SIG-M5 treated with dmso at 0.1 percent for 504 hours (cell line): ENCODE measurements at regions not wholly inside any gene's neighbourhood (a gene's known extent, or its start where the extent isn't known, plus 50 kb on each side); places are given as distances from the start of the nearest gene placed in this dataset.

Source experiments
- DNase-seq: peaks from one replicate; lab custom pipeline; 2025; ENCODE audit not compliant: unreplicated experiment; lab: John Stamatoyannopoulos, UW

DNA sequence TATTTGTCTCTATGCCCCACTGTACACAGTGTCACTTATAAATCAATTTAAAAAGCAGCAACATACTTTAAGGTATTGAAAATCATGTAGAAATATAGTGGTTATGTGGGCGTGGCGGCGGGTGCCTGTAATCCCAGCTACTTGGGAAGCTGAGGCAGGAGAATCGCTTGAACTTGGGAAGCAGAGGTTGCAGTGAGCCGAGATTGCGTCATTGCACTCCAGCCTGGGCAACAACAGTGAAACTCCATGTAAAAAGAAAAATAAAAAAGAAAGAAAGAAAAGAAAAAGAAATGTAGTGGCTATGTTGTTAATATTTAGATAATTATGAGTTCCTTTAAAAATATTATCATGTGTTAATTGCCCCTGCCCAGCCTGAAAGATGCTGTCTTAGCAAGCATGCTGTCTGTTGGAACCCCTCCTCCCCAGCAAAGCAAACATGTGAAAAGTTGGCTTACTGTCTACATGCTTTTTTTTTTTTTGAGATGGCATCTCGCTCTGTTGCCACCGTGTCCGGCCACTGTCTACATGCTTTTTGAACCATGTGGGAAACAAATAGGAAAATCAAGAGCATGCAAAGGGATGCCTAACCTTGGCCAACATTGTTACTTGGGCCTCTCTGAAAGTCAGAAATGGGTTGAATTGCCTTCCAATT lies 151.4 kb upstream of the TSHZ2 start:
- DNase-seq, result no peak

DNA sequence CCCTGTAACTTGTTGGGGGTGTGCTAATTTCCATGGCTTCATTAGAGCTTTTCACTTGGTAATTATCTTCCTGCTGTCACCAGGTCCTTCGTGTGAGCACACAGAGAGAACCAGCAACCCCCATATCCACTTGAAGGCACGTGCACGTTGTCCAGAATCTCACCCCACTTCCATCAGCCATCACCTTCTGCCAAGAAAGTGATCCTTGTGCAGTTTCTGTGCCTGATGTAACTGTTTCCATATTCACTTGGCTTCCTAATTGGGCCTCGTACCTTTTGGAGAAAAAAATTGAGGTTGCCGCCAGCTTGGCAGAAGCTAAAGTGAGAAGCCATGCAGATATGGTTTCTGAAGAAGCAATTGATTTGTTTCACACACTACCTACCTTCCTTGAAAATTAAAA lies 153.7 kb upstream of the TSHZ2 start:
- DNase-seq, result no peak

DNA sequence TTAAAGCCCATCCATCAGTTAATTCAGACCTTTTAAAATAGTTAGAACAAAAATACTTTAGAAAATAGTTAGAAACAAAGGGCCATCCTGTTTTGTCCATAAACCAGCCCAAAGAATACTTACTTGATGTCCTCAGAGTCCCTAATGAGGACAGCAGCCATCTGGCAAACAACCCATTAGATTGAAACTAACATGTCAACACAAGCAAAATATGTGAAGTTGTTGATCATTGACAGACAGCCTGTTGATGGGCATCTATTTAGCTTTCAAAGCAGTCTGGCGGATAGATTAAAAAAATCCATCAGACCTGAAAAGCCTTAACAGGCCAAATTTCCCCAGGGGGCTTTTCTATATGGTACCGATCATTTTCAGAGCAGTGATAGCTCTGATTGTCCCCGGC lies 154.2 kb upstream of the TSHZ2 start:
- DNase-seq, result no peak

DNA sequence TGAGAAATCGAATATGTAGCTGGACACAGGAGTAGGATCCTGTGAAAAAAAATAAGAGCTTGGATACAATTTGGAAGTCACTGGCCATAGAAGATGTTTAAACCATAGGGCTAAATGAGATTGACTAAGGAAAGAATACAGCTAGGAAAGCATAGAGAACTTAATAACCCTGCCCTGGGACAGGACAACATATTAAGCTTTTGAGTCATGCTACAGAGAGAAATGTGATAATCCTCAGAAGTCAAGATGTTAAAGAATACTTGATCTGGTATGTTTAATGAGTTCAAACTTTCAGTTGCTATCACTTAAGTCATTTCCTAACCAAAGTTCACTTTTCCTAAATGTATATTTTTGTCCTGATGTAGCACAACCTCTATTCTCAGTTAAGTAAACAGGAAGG lies 154.6 kb upstream of the TSHZ2 start:
- DNase-seq, result no peak

DNA sequence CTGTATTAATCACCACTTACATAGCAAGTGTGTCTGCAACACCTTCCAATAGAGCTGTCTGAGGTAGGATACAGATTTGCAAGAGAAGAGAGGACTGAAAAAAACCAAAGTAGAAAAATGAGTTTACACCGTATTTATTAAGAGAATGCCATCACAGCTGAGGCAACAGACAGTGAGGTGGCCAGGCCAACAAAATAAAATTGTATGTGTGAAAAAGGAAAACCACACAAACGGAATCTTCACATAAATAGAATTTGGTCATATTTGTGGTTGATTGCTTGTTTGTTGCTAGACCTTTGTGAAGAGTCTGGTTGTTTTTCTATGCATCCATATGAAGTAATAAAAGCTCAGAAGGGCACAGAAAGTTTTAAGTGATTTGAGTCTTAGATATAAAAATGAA lies 157.8 kb upstream of the TSHZ2 start:
- no peak for DNase-seq

DNA sequence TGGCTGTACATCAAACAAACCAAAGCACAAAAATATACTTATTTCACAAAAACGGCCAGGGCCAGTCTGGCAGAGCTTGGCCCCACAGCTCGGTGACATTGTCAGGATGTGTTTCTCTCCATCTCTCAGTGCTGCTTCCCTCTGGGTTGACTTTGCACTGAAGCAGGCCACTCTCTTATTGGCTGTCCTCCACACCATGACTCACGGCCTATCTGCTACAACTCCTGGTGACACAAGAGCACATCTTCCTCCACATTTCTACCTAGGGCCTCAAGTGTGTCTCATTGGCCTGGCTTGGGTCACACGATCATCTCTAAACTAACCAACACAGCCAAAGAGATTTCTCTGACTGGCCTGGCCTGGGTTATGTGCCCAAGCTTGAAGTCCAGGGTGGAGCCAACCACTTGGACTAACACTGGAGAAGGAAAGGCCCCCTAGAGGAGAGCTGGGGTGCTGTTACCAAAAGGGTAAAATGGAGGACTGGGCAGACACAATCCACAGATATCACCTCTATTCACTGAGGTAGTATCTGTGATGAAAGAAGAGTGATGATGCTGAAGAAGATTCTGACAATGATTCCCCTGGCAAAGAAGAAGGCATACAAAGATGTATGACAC lies 159.8 kb upstream of the TSHZ2 start:
- no peak for DNase-seq

DNA sequence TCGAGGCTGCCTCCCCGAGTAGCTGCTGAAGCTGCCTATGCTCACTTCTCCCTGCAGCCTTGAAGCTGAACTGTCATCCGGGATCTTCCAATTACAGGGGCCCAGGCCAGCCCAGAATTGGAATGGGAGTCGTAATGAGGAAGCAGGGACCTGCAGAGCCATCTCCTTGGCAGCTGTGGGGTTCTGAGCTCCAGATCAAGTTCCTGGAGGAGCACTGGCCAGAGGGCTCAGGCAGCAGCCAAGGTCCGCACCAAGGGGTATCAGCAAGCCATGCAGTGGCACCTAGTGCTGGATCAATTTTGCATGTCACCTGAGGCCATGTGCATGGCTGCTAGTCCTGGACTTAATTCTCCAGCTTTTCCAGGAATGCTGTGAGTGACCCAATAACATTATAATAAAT lies 163.2 kb upstream of the TSHZ2 start:
- DNase-seq, result no peak

DNA sequence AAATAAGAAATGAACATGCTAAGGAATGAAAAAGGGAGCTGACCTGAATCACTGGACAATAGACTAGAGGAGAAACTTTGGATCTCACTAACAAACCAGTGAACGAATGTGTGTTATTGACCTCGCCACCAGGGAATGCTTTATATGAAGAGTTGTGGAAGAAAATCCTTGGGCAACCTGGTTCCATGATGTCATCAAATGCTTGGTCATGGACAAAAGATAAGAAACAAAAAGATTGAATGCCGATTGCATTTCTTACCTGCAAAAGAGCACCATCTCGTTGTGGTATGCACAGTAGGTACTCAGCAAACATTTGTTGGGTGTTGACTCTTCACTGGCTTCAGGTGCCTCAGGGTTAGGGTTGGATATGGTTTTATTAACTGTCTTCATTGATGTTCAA lies 165.2 kb upstream of the TSHZ2 start:
- no peak for DNase-seq

DNA sequence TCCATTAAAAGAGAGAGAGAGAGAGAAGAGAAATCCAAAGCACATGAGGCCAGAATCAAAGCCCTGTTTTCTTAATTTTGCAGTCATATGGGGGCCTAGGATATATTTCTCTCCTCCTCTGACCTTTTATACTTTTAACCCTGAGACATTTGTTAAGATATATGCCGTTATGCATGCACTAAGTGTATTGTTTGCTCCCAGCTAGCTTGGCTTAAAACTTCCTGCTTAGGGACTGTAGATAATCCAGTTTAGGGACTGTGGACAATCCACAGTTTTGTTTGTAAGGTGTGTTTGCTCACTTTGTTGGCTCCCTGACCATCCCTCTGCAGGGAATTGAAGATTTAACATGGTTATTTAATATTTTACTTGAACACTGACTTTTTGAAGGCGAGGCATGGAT lies 166.3 kb upstream of the TSHZ2 start:
- DNase-seq, result no peak

DNA sequence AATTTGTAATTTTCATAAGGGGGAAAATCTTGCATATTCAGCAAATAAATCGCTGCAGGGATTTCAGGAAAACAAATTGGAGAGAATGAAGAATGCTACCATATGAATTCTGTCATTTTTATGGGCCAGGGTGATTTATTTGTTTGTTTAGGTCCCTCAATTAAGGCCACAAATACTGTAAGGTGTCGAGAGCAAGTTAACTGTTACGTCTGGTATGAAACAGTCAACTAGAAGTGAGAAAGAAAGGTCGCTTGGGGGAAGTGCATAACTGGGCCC lies 166.9 kb upstream of the TSHZ2 start:
- DNase-seq, result no peak

DNA sequence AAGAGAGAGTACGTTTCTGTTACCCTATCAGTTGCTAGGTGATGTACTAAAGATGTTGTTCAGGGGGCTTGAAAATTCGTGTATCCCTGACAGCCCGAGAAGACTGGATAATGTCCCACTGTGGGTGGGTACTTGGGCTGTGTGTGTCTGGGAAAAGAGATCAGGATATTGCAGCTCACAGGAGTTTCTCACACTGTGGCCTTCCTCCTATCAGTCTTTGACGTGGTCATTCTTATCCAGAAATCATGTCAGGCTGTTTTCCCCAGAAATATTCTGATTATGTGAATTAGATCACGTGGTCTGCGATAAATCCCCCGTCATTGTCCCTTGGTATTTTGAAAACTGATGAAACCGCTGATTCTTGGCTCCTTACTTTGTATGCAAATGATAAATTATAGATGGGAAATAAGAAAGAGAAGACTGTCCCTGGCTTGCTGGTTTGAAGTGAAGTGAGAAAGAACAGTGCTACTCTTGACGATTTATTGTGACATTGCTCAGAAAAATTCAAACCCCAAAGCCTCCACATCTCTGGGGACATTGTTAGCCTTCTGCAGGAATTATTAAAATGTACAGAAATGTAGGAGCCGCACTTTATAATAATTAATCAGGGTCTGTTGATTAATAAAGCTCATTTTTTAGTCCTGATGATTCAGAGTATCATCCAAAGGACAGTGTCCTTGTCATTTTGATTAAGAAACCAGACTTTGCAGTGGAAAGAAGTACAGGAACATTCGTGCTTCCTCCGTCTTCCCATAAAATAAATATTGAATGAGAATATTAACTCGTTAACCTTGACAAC lies 167.5 kb upstream of the TSHZ2 start:
- DNase-seq, result no peak

DNA sequence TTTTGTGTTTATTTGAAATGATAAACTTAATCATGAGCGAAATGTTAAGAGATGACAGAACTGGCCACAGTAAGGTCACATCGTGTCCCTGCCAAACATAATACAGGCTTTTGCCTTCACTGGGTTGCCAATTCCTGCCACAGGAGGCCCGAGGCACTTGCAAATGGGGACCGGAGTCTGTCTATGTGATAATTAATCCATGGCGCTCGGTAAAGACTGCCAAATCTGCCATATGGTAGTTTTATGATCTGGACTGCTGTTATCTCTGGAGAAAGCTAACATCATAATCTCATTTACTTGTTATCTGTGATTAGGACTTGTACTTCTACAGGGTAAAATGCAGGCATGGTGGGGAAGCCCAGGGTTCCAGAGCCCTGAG lies 170.5 kb upstream of the TSHZ2 start:
- DNase-seq, result no peak

DNA sequence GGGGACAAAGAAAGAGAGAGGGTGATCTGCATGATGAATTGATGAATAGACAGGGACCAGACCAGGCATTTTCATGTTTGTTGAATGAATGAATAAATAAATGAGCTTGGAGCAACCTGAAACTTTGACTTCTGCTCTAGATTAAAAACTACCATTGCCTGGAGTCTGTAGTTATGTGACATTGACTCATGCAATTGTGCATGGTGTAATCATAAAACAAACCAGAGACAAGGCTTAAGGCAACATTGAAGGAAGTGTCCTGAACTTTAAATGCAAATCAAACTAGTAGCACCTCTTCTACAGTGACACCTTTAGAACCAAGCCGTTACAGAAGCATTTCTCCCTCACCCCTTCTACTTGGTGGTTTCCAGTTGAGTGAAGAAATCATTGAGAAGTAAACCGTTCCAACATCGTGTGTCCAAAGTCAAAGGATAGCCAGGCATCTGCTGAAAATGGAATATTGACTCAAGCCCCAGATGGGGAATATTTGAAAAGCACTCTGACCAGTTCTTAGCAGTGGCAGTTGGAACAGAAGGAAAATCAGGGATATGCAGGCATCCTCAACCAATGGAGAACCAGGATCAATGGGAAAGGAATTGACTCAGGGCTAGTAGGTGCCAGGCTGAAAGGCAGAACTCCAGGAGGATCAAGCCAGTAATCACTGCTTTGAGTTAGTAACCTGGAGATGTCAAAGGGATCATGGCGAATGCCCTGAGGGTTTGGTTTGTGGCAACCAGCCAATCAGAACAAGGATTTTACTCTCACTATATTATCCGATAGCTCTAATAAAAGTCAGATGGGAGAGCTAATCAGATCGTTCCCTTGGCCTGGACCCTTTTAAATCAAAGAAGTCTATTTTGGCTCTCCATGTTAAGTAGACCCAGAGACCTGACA lies 171.2 kb upstream of the TSHZ2 start:
- no peak for DNase-seq

DNA sequence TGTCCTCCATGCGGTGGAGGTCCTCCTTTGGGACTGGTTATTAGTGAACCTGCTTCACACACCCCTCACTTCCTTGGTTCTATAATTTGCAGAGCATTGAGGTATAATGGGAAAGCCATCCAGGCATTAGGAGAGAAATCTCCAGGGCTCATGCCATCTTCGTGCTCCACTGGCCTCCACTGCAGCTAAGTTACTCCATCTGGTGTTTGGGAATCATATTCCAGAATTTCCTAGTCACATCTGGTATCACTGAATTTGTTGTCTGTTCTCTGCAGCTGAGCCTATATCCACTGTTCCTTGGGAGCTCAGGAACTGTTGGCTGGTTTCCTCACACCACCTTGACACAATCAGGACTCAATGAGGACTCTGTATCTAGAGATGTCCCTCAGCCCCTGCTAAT lies 173.0 kb upstream of the TSHZ2 start:
- no peak for DNase-seq

DNA sequence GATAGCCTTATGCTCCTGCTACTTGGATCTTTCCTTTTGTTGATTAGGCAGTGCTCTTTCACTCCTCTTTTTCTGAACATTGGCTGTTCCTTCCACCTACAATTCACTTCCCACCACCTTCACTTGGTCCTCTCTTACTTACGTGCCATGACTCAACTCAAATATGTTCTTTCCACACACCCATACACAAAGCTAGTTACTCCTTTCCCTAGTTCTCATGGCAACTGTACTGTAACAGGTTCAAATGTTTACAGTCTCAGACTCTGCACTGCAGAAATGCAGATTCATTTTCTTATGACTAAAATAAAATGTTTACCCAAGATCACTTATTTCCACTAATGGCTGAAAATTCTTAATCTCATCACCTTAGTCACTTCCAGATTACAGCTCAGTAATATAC lies 174.0 kb upstream of the TSHZ2 start:
- DNase-seq, result no peak

DNA sequence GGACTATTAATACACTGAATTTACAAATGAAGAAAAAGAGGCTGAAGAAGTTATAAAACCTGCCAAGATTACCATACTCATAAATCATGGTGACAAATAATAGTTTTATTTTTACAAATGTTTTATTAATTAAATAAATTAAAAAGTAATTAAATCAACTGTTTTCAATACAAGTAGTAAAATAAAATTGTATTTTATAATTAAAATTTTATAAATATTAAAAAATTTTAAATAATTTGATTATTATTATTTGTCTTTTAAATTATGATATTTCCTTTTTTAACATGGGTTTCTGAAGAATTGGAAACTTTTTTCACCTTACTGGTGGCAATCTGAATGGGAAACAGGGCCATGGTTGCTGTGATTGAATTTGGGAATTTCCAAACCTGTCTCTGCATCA lies 177.3 kb upstream of the TSHZ2 start:
- no peak for DNase-seq

DNA sequence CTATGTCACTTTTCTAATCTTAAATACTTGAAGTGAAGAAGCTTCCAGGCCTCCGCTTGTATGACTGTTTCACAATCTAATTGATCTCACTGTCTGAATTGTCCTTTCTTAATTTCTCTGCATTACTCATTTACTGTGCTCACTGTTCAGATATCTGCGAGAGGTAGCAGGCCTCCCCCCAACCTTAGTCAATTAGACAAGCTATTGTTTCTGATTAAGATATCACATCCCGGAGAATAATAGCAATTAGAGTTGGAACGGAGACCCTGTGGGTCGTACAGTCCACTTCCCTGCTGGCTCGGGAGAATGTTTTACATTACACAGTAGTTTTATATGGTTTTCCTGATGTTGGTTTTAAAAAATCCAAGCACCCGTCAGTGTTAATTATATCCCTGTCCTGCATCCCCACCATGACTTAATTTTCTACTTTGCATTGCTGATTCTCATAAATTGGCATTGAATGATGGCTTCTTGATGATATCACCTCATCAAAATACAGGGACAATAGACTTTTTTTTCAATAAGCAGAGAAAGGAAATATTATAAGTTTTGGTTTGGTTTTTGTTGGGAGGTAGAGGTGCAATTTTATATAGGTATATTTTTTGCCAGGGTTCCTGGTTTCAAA lies 178.7 kb upstream of the TSHZ2 start:
- DNase-seq, result no peak

DNA sequence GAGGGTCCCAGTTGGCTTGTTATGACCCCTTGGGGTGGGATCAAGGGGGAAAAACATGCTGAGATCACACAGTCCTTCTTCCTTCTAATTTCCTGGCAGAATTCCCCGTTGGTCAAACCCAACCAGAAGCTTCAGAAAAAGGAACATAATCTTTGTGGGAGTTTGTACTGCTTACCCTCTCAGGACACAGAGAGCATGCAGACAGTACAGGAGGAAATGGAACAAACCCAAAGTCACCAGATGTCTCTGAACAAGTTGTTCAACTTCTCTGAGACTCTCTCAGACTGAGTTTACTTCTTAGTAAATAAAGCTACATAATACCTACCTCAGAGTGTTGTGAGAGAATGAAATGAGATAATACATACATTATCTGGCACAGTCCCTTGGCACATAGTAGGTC lies 181.1 kb upstream of the TSHZ2 start:
- no peak for DNase-seq

DNA sequence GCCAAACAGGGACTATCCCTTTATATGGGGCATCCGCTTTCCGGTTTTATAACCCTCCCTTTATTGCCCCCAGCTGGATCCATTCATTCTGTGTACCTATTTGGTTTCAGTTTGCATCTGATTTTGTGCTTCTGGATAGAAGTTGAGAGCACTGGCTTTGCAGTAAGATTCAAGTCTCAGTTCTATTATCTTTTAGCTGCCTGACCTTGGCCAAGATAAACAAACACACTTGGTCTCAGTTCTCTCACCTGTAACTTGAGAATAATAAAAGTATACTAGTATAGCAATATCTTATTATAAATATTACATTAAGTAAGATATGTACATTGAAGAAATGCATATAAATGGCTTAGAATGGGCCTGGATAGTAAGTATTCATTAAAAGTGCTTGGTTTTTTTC lies 182.4 kb upstream of the TSHZ2 start:
- no peak for DNase-seq

DNA sequence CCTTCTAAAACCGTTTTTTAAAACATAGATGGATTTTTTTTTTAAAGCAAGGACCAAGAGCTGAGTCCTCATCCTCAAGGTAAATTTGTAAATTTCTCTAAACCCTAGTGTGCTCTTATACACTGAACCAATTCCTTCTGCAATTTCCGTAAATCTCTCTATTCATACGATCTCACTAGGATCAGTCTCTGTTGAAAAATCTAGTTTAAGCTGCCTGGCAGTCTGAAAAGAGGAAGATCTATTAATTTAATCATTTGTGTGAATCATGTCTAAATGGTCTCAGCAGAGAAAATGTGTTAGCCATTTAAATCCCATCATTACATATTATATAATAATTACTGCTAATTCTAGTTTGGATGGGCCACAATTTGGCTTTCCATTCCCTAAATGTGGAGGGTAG lies 184.2 kb upstream of the TSHZ2 start:
- DNase-seq, result no peak

DNA sequence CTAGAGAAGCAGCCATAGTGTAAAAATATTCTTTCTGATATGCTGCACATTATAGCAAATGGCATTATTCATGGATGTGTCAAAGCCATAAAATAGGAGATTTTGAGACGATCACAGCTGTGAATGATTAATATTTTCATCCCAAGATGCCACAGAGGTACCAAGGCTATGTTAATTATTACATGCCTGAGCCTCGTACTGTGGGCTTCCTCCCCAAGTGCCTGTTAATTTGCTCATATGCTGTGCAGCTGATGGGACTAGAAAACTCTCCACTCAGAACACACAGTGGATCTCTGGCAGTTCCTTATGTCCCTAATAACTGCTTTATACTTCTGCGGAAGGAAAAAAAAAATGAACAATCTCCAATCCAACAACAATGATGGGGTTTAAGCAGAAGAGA lies 184.9 kb upstream of the TSHZ2 start:
- DNase-seq, result no peak
